OCI-LY1 (cell line): ENCODE measurements at regions not wholly inside any gene's neighbourhood (a gene's known extent, or its start where the extent isn't known, plus 50 kb on each side); places are given as distances from the start of the nearest gene placed in this dataset.
"Not testable (repeated sequence)": the region's sequence is repeated elsewhere in the genome, so short reads cannot be mapped to it uniquely, and the experiment has no call there.

ENCODE experiments used
- H2AFZ ChIP-seq: fragments of 200-600 bp; sonication (generic), shearing (Covaris generic); 2 replicates; pipeline ENCODE4 v1.6.0; 2014; ENCODE audit warnings: antibody characterized with exemption, mild to moderate bottlenecking, low read length
- H3F3A ChIP-seq: fragments of 200-600 bp; sonication (generic), shearing (Covaris generic); 2 replicates; pipeline ENCODE4 v1.6.0; 2014; ENCODE audit warnings: mild to moderate bottlenecking, antibody characterized with exemption, low read length, moderate library complexity; ENCODE audit not compliant: insufficient read depth
- H3K27ac ChIP-seq: fragments of 200-600 bp; sonication (generic); 2 replicates; pipeline ENCODE4 v1.5.1; 2014; ENCODE audit warnings: low read length, mixed run types, mild to moderate bottlenecking, low read depth; ENCODE audit not compliant: poor library complexity, severe bottlenecking
- H3K27me3 ChIP-seq: fragments of 200-600 bp; sonication (generic); 2 replicates; pipeline ENCODE4 v1.6.0; 2014; ENCODE audit warnings: antibody characterized with exemption, mild to moderate bottlenecking, low read length, moderate library complexity; ENCODE audit not compliant: insufficient read depth
- H3K36me3 ChIP-seq: fragments of 200-600 bp; sonication (generic); 2 replicates; pipeline ENCODE4 v1.6.1; 2014; ENCODE audit warnings: mild to moderate bottlenecking, antibody characterized with exemption, low read length, moderate library complexity, mixed read lengths; ENCODE audit not compliant: insufficient read depth
- H3K4me1 ChIP-seq: fragments of 200-600 bp; sonication (generic); 2 replicates; pipeline ENCODE4 v1.5.1; 2014; ENCODE audit warnings: mild to moderate bottlenecking, low read length, moderate library complexity; ENCODE audit not compliant: insufficient read depth, severe bottlenecking
- H3K4me2 ChIP-seq: fragments of 200-600 bp; sonication (generic), shearing (Covaris generic); 2 replicates; pipeline ENCODE4 v1.6.1; 2014; ENCODE audit warnings: low read length
- H3K4me3 ChIP-seq: fragments of 200-600 bp; sonication (generic); 2 replicates; pipeline ENCODE4 v1.5.1; 2014; ENCODE audit warnings: low read length, low read depth, mild to moderate bottlenecking, mixed read lengths; ENCODE audit not compliant: poor library complexity, severe bottlenecking
- H3K79me2 ChIP-seq: fragments of 200-600 bp; shearing (Covaris generic); 2 replicates; pipeline ENCODE4 v1.6.1; 2016; ENCODE audit warnings: mixed run types, low read length, mixed read lengths; ENCODE audit not compliant: insufficient read depth
- H3K9ac ChIP-seq: fragments of 200-600 bp; sonication (generic), shearing (Covaris generic); 2 replicates; pipeline ENCODE4 v1.6.1; 2014; ENCODE audit warnings: mild to moderate bottlenecking, low read length, mixed read lengths
- H3K9me2 ChIP-seq: fragments of 200-600 bp; sonication (generic), shearing (Covaris generic); 2 replicates; pipeline ENCODE4 v1.6.1; 2014; ENCODE audit warnings: low read depth, mild to moderate bottlenecking, low read length, mixed read lengths
- H3K9me3 ChIP-seq: fragments of 200-600 bp; shearing (Covaris generic); 2 replicates; pipeline ENCODE4 v1.6.1; 2014; ENCODE audit warnings: low read length, mixed read lengths
- H4K20me1 ChIP-seq: fragments of 200-600 bp; sonication (generic), shearing (Covaris generic); 2 replicates; pipeline ENCODE4 v1.6.0; 2016; ENCODE audit warnings: mild to moderate bottlenecking, low read length; ENCODE audit not compliant: insufficient read depth
- CTCF ChIP-seq: fragments of 200-600 bp; sonication (generic), shearing (Covaris generic); IDR thresholded peaks from 2 replicates; pipeline ENCODE4 v1.5.1; 2017; ENCODE audit warnings: mild to moderate bottlenecking, antibody characterized with exemption, low read length, moderate library complexity, mixed read lengths
- EZH2 ChIP-seq: fragments of 200-600 bp; sonication (generic), shearing (Covaris generic); IDR thresholded peaks from 2 replicates; pipeline ENCODE4 v1.8.0; 2017; ENCODE audit warnings: borderline replicate concordance, mixed run types, mild to moderate bottlenecking, antibody characterized with exemption, low read length, moderate library complexity, mixed read lengths

GRCh38 chr2:109722026-109722425 lies 72.1 kb upstream of the RGPD5 start:
- Histone ChIP-seq H3K9me2 (no peaks in the 10 kb centered on the region), H3K4me2 (no peak overlapping the region), H3K4me3 (no peak overlapping the region), H3K36me3 (no peaks in the 10 kb centered on the region), H3K4me1 (no peaks in the 10 kb centered on the region), H3K27ac (no peak overlapping the region), H3F3A (no peaks in the 10 kb centered on the region), H3K79me2 (no peaks in the 10 kb centered on the region), H3K9ac (no peak overlapping the region), H3K9me3 (no peaks in the 10 kb centered on the region), H4K20me1 (no peaks in the 10 kb centered on the region), H3K27me3 (no peaks in the 10 kb centered on the region), H2AFZ (no peak overlapping the region)
- TF ChIP-seq CTCF (no peak), EZH2 (no peak)

GRCh38 chr2:109722640-109723039 lies 71.5 kb upstream of the RGPD5 start:
- not testable (repeated sequence) for H3K79me2 ChIP-seq, H3K9me3 ChIP-seq, H3K9ac ChIP-seq, H3K4me1 ChIP-seq, H3K27ac ChIP-seq, H4K20me1 ChIP-seq, H3K36me3 ChIP-seq, H2AFZ ChIP-seq, H3K9me2 ChIP-seq, H3K4me3 ChIP-seq, H3K4me2 ChIP-seq, H3F3A ChIP-seq, H3K27me3 ChIP-seq

GRCh38 chr2:109723153-109723552 lies 71.0 kb upstream of the RGPD5 start:
- not testable (repeated sequence) for H3K79me2 ChIP-seq, H3K27ac ChIP-seq, H3K4me2 ChIP-seq, H3K27me3 ChIP-seq, H3K9ac ChIP-seq, H3K36me3 ChIP-seq, H4K20me1 ChIP-seq, H3K9me2 ChIP-seq, H3K4me3 ChIP-seq, H2AFZ ChIP-seq, H3K4me1 ChIP-seq, H3F3A ChIP-seq, H3K9me3 ChIP-seq

GRCh38 chr2:109724533-109725460 lies 69.3 kb upstream of the RGPD5 start:
- no peak overlapping the region for H2AFZ ChIP-seq

More at GRCh38 chr2:109724533-109725460, 69.3 kb upstream of the RGPD5 start:
- no peaks in the 10 kb centered on the region for H3K9me2 ChIP-seq
- H3K9ac ChIP-seq = no peak overlapping the region
- no peaks in the 10 kb centered on the region for H3F3A ChIP-seq
- H3K4me3 ChIP-seq = no peak overlapping the region
- H3K4me2 ChIP-seq = no peak overlapping the region
- no peaks in the 10 kb centered on the region for H3K9me3 ChIP-seq
- no peak overlapping the region for H3K27ac ChIP-seq
- no peaks in the 10 kb centered on the region for H4K20me1 ChIP-seq
- H3K36me3 ChIP-seq = no peaks in the 10 kb centered on the region
- no peaks in the 10 kb centered on the region; the same call in 1 of the 2 replicates for H3K27me3 ChIP-seq
- H3K4me1 ChIP-seq = no peaks in the 10 kb centered on the region
- no peak for TF ChIP-seq CTCF
- no peak for TF ChIP-seq EZH2
- no peaks in the 10 kb centered on the region for H3K79me2 ChIP-seq
